ENCODE measurements at regions not wholly inside any gene's neighbourhood (a gene's known extent, or its start where the extent isn't known, plus 50 kb on each side); places are given as distances from the start of the nearest gene placed in this dataset.

DNA sequence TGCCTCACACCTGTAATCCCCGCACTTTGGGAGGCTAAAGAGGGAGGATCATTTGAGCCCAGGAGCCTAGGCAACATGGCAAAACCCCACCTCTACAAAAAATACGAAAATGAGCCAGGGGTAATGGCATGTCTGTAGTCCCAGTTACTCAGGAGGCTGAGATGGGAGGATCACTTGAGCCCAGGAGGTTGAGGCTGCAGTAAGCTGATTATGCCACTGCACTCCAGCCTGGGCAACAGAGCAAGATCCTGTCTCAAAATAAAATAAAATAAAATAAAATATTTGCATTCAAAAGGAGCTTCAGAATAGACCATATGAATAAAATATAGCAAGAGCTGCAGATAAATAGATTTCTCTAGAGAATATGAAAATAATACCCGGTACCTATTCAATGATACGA is 71.5 kb upstream of the ATF7IP2 start:
- DNase-seq (ENCODE audit: low read depth): no peak

DNA sequence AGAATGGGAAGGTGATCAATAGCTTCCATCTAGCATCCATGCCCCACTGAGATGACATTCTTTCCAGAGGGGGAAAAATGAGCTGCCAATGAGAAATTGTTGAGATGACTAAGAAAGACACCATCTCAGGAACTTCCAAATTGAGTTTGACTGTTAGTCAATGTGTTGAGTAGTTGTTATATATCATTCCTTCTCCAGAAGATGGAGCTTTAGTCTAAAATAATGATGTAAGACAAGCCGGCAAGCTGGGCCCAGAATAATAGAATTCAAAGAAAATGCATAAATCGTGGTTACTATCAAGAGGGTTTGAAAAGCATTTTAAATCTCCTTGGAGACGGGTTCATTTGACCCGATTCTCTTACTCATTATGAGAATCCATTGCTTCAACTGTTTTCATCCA is 71.0 kb upstream of the ATF7IP2 start:
- DNase-seq (ENCODE audit: low read depth): no peak

- DNase-seq (ENCODE audit: low read depth): no peak
Measured at GRCh38 chr16:10317425-10318001, 68.3 kb upstream of the ATF7IP2 start.

- DNase-seq (ENCODE audit: low read depth): no peak
Measured at GRCh38 chr16:10318798-10319500, 66.9 kb upstream of the ATF7IP2 start.

- DNase-seq (ENCODE audit: low read depth): no peak
Measured at GRCh38 chr16:10321407-10322387, 64.2 kb upstream of the ATF7IP2 start.

DNA sequence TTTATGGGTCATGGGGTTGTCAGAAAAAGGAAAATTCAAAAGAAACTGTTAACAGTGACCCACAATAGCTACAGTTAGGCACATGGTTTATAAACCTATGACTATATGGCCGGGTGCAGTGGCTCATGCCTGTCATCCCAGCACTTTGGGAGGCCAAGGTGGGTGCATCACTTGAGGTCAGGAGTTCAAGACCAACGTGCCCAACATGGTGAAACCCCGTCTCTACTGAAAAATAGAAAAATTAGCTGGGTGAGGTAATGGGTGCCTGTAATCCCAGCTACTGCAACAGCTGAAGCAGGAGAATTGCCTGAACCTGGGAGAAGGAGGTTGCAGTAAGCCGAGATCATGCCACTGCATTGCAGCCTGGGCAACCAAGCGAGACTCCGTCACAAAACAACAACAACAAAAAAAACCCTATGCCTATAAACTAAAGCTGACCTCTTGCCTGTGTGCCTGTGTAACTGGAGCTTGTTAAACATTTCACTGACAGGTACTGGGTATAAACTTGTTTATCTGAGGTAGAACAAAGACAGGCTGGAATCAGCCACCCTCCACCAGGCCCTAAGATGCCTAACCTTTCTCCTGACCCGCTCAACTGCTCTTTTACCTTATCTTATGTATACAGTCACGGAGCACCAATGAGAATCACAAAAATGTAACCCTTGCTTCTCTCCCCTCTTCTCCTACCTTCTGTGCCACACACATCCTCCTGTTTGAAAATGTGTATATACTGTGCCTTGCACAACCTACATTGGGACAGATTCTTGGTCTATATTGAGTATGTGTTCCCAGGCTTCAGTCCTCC is 62.9 kb upstream of the ATF7IP2 start:
- no peak for DNase-seq (ENCODE audit: low read depth)

DNA sequence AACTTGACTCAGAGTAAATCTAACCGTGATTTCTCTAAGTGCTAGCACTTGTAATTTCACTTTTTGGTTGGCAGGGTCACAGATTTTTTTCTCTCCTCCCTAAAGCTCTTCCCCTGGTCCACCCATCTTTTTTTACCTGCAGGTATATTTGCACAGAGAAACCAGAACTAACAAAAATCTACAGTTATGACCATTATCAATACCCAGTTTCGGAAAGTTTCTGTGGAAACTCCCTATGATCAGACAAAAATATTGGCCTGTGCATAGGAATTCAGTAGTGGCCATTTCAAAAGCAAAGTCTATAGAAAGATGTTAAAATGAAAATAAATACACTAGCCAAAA is 62.4 kb upstream of the ATF7IP2 start:
- no peak for DNase-seq (ENCODE audit: low read depth)

GRCh38 chr16:10324210-10324609 is 61.7 kb upstream of the ATF7IP2 start:
- no peak for DNase-seq (ENCODE audit: low read depth)

GRCh38 chr16:10325783-10326543 is 59.9 kb upstream of the ATF7IP2 start:
- peak; percentile 43 for DNase-seq (ENCODE audit: low read depth)

DNA sequence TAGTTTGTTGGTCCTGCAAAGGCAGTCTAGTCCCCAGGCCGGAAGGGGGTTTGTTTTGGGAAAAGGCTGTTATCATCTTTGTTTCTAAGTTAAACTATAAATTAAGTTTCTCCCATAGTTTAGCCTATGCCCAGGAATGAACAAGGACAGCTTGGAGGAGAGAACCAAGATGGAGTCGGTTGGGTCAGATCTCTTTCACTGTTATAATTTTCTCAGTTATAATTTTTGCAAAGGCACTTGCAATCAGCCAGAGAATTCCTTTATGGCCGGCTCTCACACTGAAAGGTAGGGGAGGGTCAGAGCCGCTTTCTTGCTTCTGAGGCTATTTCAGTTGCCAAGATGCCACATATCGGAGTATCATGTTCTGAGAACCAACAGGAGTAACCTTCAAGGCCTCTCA is 59.2 kb upstream of the ATF7IP2 start:
- DNase-seq (ENCODE audit: low read depth): no peak

- peak; percentile 85 for DNase-seq (ENCODE audit: low read depth)
Measured at GRCh38 chr16:10328291-10328690, 57.6 kb upstream of the ATF7IP2 start.

- no peak for DNase-seq (ENCODE audit: low read depth)
Measured at GRCh38 chr16:10332241-10332640, 53.6 kb upstream of the ATF7IP2 start.

DNA sequence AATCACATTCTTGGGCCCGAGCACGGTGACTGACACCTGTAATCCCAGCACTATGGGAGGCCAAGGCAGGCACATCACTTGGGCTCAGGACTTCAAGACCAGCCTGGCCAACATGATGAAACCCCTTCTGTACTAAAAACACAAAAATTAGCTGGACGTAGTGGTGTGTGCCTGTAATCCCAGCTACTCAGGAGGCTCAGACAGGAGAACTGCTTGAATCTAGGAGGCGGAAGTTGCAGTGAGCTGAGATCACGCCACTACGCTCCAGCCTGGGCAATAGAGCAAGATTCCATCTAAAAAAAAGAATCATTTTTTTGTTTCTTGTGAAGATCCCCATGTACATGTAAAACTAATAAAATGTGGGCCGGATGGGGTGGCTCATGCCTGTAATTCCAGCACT is 53.1 kb upstream of the ATF7IP2 start:
- DNase-seq (ENCODE audit: low read depth): no peak

GRCh38 chr16:10333321-10334032 is 52.4 kb upstream of the ATF7IP2 start:
- DNase-seq (ENCODE audit: low read depth): no peak

- no peak for DNase-seq (ENCODE audit: low read depth)
Measured at GRCh38 chr16:10335681-10336080, 50.2 kb upstream of the ATF7IP2 start.
